Lower leg skin (tissue), 3 donors: ENCODE measurements at regions not wholly inside any gene's neighbourhood (a gene's known extent, or its start where the extent isn't known, plus 50 kb on each side); places are given as distances from the start of the nearest gene placed in this dataset.

Experiments used
- POLR2A ChIP-seq, 2 donors: fragments of 450-650 bp; IDR thresholded peaks; one replicate each; pipeline ENCODE4 v1.6.1; 2016 to 2017; ENCODE audit warnings: antibody characterized with exemption in 2 of 2, mild to moderate bottlenecking in 1 of 2, moderate library complexity in 1 of 2
- TF ChIP-seq, protein P1 (sequence below), 3 donors: fragments of 450-650 bp; IDR thresholded peaks; one replicate each; pipeline ENCODE4 v1.5.1; 2016; ENCODE audit warnings: antibody characterized with exemption in 3 of 3, mild to moderate bottlenecking in 3 of 3, moderate library complexity in 2 of 3

DNA sequence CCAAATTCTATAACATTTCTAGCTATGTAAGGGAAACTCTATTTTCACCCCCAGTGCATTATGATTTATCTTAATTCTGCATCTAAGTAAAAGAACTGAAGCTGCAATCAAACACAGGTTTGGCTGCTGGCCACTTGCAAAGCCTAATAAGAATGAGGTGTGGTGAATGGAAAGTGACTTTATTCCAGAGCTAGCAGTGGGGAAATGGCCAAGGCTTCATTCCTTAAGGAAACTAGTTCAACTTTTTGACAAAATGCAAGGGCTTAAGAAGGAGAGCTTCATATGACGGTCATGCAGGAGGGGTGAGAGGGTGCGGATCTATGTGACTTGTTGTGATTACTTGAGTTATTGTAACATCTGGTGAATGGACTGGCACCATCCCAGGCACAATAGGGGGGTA, 1802.0 kb downstream of the SUCLG1 start:
- TF ChIP-seq, protein P1, sequence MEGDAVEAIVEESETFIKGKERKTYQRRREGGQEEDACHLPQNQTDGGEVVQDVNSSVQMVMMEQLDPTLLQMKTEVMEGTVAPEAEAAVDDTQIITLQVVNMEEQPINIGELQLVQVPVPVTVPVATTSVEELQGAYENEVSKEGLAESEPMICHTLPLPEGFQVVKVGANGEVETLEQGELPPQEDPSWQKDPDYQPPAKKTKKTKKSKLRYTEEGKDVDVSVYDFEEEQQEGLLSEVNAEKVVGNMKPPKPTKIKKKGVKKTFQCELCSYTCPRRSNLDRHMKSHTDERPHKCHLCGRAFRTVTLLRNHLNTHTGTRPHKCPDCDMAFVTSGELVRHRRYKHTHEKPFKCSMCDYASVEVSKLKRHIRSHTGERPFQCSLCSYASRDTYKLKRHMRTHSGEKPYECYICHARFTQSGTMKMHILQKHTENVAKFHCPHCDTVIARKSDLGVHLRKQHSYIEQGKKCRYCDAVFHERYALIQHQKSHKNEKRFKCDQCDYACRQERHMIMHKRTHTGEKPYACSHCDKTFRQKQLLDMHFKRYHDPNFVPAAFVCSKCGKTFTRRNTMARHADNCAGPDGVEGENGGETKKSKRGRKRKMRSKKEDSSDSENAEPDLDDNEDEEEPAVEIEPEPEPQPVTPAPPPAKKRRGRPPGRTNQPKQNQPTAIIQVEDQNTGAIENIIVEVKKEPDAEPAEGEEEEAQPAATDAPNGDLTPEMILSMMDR (IDR thresholded peaks at IDR 0.05) = no peak
- TF ChIP-seq POLR2A (IDR thresholded peaks at IDR 0.05) = no peak
